ENCODE measurements at regions not wholly inside any gene's neighbourhood (a gene's known extent, or its start where the extent isn't known, plus 50 kb on each side); places are given as distances from the start of the nearest gene placed in this dataset.
"Not testable (repeated sequence)": the region's sequence is repeated elsewhere in the genome, so short reads cannot be mapped to it uniquely, and the experiment has no call there.

DNA sequence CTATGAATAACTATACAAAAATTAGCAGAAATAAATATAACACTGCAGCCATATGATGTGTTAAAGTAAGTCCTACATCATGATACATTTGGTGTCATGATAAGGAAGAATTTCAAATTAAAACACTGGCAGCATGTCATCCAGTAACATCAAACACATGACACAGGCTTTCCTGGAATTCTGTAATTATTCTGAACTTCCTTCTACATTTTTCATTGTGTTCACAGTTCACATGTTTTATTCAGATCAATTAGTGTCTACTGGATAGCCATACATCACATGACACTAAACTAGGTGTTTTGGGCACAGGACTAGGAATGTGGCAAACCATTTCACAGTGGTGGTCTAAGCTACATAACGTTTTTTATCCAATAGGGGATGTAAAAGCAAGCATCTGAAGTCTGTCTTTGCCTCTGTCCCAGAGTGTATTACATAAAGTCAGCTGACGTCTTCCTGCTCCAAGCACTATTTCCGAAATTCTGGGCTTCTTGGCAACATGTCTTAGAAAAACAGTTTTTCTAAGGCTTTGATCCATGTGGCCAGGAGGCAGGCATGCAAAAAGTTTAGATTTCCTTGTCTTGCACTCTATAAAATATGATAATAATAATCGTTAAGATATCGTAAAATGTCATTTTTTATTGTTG lies 707.9 kb downstream of the CENPC start:
- DNase-seq (ENCODE audit: low spot score), result no peak

DNA sequence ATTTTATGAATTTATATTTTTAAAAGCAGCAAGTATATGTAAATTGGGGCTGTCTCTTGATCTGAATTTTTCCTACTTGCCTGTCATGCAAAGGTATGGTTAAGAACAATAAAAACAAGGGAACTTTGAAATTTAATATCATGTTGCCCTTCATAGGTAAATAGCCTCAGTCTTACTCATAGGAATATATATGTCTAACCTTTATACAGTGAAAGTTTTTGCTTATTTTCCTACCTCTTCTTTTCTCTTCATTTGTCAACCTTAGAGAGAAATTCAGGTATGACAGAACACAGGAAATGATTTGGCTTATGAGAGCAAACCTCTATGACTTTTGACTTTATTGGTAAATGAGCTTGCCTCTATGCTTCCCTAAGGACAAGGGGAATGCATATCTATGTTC lies 716.0 kb downstream of the CENPC start:
- no peak for DNase-seq (ENCODE audit: low spot score)

DNA sequence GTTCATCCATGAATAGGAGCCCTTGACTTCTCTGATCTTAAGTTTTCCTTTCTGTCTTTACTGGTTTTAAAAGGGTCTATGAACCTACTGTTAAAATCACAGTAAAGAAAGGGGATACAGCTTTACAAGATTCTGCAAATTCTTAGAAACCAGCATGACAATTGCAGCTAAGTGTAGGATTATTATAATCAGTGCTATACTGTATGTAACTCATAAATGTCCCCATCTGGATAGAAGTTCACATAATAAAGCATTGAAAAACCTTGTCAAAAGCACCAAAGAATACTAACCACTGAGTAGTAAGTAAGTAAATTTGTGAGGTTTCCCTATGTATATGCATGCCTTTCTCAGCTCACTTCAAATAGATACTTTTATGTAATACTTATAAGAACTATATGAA lies 724.6 kb downstream of the CENPC start:
- DNase-seq (ENCODE audit: low spot score), result no peak

DNA sequence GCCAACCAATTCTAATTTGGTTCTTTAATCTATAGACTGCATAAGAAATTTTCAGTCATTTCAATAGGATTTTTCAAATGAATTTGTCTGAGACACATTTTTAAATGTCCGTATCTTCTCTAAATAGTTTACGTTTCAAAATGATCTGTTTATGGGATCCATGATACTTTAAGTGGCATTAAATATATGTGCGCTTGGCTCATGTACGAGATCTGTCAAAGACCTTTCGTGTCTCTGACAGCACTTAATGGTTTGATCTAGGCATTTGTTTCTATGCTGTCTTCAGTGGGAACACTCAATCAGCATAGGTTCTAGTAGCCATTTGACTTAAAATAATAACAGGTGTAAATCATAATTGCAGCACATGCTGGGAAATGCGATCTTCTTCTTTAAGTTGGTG lies 731.0 kb downstream of the CENPC start:
- no peak for DNase-seq (ENCODE audit: low spot score)

DNA sequence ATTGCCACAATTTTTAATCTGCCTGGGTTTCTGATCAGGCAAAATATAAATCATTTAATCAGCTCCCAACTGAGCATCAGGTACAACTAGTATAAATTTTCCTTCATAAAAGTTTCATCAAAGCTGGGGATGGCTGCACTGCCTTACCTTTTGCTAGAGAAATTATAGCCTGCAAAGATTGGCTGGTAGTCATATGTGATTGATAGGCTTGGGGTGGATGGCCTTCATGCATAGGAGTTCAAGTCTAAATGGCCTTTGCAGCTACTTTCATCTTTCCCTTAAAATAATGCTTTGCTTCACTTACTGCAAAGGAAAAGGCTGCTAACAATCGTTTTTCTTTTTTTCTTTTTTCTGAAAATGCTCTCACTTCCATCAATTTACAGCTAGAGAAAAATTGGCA lies 739.7 kb downstream of the CENPC start:
- no peak for DNase-seq (ENCODE audit: low spot score)

DNA sequence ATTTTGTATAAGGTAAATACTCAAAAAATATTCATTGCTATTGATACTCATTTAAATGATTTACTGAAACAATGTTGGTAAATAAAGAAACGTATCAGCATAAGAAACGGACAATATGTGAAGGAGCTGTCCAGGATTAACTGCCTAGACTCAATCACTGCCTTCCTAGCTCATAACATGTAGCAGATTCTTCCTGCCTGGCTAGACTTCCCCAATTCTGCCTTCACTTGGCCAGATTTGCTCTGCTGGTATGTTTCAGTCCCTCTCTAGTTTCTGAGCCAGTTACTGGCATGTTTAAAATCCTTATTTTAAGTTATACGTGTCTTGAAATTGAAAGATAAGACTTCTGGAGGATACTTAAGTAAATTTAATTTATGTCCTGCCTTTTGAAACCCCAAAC lies 740.3 kb downstream of the CENPC start:
- DNase-seq (ENCODE audit: low spot score), result no peak

DNA sequence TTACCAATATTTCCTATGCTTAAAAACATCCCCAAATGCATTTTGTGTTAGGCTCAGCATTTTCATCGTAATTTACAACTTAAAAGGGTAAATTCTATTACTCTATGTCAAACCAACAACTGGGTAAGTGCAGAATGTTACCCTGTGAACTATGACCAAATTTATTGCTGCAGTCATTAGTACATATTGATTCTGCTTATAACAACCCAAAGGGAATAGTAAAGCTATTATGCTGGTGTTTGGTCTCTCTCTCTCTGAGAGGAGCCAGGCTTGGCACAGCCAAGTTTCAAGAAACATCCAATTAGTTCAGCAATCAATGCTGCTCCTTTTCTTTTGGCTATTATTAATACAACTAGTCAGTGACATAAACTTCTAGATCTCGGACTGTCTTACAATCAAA lies 747.7 kb downstream of the CENPC start:
- DNase-seq (ENCODE audit: low spot score), result no peak

DNA sequence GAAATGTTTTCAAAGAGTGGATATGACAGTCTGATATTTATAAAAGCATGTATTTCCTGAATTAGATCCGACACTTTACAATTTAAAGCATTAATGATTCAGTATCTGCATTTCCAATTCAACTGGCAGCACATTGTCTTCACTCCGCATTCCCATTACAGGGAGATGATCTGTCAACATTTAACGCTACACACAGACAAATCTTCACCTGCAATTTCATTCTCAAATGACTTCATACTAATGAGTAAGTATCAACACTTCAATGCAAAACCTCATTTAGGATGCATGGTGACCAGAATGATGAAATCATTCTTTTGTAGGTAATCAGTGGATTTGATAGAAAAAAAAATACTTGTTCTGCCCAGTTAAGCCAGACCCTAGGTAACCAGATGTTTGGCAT lies 749.6 kb downstream of the CENPC start:
- DNase-seq (ENCODE audit: low spot score), result no peak

DNA sequence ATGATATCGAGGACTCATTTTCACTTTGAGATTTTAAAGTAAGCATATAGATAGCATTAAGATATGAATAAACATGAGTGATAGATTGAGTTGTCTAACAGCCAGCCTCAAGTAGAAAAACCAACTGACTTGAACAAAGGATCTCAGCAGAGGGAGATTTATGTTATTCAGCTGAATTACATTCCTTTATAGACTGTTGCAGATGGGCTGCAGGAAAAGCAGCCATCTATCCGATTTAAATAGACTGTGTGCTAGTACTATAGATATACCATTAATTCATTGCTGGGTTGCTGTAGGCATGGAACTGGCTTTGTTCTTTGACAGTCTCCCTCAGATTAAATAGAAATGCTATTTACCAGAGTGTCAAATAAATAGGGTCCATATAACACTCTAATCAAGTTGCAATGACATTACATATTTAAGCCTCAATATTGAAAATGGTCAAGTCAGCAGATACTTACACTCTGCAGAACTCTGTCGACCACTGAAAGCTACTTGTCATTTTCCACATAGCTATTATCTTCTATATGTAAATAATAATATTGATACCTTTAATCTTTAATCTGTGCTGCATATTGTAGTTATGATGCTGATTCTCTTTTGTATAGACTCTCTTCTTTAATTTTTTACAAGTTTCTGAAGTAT lies 750.8 kb downstream of the CENPC start:
- DNase-seq (ENCODE audit: low spot score), result no peak

DNA sequence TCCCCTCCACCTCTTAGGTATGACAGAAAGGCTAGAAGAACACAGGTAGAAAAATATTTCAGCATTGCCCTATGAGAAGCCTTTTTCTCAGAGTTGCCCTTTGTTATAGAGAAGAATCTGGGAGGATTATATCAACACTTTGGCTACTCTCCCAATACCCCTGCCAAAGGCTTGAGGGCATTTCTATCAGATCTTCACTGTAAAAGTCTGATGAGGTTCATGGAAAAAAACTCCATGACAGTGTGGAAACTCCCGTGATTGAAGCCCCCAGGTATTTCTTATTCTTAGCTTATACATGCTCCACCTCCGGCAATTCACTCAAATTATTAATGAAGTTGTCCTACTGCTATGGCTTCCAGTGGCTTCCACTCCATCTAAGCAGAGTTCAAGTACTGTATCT lies 753.6 kb downstream of the CENPC start:
- DNase-seq (ENCODE audit: low spot score), result no peak

DNA sequence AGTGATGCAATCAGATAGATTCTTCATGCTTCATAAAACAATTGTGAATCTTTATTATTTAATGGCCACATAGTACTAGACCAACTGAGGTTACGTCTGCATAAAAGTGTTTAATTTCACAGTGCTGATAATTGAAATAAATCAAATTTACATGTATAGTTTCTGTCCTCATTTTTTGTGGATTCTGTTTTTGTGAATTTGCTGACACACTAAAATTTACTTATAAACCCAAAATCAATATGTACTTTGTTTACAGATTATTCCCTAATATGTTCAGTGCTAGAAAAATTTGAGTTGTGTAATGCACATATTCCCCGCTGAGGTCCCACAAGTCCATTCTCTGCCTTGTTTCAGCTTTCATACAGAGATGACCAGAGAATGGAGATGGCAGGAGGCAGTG lies 759.8 kb downstream of the CENPC start:
- no peak for DNase-seq (ENCODE audit: low spot score)

DNA sequence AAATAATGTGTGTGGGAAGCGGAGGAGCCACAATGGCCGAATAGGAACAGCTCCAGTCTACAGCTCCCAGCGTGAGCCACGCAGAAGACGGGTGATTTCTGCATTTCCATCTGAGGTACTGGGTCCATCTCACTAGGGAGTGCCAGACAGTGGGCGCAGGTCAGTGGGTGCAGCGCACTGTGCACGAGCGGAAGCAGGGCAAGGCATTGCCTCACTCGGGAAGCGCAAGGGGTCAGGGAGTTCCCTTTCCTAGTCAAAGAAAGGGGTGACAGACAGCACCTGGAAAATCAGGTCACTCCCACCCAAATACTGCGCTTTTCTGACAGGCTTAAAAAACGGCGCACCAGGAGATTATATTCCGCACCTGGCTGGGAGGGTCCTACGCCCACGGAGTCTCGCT lies 762.6 kb downstream of the CENPC start:
- DNase-seq (ENCODE audit: low spot score), result not testable (repeated sequence)

DNA sequence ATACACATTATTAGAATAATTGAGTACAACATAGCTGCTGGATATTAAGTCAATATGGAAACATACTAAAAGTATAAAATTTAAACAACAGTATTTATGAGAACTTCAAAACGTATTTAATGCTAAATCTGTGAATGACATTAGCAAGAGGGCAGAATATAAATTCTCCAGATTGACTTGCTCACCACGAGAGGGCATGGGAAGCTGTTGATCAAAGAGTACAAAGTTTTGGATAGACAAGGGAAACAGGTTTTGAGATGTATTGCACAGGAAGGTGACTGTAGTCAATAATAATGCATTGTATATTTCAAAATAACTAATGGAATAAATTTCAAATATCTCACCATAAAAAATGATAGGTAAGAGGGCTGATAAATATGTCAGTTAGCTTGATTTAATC lies 768.2 kb downstream of the CENPC start:
- no peak for DNase-seq (ENCODE audit: low spot score)

DNA sequence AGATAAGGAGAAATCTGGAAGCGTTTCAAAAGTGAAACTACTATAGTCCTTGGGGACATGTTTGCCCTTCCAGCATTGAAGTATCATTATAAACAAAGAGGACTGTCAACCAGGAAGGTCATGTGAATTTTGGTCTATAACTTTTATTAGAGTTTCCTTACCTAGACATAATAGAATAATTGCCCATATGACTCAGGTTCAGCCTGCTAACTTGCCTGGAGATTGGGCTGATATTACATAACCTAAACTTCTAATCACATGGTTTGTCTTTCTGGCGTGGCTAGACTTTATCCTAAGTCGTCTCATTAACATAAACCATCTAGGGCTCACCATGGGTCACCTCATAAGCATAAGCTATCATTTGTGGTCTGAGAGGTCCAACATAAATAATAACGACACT lies 775.9 kb downstream of the CENPC start:
- DNase-seq (ENCODE audit: low spot score), result no peak

DNA sequence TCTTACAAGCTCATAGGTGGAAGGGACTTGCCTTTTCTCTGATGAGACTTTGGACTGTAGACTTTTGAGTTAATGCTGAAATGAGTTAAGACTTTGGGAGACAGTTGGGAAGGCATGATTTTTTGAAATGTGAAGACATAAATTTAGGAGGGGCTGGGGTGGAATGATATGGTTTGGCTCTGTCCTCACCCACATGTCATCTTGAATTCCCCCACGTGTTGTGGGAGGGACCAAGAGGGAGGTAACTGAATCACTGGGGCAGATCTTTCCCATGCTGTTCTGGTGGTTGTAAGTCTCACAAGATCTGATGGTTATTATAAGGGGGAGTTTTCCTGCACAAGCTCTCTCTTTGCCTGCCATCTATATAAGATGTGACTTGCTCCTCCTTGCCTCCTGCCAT lies 777.9 kb downstream of the CENPC start:
- no peak for DNase-seq (ENCODE audit: low spot score)

DNA sequence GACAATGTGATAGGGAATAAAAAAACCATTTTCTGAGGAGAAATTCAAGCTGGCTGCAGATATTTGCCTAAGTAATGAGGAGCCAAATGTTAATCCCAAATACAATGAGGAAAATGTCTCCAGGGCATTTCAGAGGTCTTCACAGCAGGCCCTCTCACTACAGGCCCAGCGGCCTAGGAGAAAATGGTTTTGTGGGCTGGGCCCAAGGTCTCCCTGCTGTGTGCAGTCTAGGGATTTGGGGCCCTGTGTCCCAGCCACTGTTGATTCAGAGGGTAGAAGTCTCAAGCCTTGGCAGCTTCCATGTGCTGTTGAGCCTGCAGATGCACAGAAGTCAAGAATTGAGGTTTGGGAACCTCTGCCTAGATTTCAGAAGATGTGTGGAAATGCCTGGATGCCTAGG lies 778.7 kb downstream of the CENPC start:
- no peak for DNase-seq (ENCODE audit: low spot score)

DNA sequence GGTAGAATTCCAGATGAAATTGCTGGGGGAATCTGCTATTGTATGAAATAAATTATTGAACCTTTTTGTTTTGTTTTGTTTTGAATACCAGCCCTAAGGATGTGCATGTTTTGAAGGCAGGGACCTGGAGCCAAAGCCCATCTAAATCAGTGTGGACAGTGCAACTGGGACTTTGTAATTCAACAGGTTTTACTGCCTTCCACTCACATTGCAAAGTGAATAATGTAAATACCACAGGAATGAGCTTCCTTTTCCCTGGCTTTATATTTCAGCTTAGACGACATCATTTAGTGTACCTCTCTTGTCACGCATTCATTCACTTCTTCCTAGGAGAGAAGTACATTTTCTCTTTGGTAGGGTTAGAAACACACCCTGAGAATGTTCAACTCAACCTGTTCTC lies 795.0 kb downstream of the CENPC start:
- DNase-seq (ENCODE audit: low spot score), result no peak

DNA sequence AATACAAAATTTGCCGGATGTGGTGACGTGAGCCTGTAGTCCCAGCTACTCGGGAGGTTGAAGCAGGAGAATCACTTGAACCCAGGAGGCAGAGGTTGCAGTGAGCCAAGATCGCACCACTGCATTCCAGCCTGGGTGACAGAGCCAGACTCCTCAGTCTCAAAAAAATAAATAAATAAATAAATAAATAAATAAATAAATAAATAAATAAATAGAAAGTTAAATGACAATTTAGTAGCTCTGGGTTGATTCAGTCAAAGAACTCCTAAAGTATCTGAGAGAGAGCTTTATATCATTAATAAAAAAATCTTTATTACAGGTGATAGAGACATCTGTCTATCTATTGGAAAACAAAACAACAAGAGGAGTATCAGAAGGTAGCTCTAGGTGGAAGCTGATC lies 798.4 kb downstream of the CENPC start:
- DNase-seq (ENCODE audit: low spot score), result not testable (repeated sequence)

DNA sequence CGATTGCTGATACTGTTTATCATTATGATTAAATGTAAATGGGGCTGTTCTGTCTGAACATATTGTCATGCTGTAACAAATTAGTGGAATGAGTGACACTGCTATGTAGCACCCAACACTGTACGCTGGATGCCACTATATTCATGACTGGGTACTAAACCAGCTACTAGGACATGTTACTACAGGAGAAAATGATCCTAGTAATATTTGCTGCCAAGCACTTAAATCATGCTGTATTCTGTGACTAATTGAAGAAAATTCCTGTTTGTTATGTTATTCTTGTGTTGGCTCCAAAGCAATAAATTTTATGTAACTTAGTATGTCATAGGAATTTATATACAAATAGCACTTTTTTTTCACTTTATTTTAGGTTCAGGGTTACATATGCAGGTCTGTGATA lies 804.2 kb downstream of the CENPC start:
- no peak for DNase-seq (ENCODE audit: low spot score)

DNA sequence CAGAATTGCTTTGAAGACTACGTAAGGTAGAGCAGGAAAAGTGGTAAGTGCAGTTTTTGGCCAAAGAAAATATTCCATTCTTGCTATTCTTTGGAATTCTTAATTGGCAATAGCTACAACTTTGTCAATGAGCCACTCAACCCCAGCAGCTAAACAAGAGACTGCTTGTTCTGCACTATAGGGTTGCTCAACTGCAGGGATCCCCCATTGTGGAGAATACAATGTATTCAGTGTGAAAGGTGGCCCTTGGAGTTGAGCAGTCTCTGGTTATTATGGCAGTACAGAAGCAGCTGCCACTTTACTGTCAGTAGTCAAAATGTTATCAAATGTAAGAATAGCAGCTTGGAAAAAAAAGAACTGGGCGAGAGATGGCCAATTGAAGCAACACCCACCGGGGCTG lies 808.7 kb downstream of the CENPC start:
- peak; percentile 19 for DNase-seq (ENCODE audit: low spot score)

DNA sequence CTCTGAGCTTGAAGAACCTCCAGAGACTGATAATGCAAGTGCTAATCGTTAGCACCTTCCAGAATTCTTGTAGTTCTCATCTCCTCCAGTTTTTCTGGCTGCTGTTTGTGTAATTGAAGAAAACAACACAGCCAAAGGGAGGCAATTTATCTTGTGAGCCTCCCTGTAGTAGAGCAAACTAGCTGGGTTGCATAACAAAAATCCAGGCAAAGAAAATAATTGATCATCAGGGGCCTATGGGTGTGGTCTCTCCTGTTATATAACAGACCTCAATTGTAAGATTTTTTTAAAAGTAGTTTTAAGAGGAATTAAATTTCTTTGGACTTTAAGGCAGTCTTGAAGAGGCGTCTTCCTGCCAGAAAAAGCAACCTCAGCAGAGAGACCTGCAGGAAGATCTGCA lies 817.0 kb downstream of the CENPC start:
- no peak for DNase-seq (ENCODE audit: low spot score)

DNA sequence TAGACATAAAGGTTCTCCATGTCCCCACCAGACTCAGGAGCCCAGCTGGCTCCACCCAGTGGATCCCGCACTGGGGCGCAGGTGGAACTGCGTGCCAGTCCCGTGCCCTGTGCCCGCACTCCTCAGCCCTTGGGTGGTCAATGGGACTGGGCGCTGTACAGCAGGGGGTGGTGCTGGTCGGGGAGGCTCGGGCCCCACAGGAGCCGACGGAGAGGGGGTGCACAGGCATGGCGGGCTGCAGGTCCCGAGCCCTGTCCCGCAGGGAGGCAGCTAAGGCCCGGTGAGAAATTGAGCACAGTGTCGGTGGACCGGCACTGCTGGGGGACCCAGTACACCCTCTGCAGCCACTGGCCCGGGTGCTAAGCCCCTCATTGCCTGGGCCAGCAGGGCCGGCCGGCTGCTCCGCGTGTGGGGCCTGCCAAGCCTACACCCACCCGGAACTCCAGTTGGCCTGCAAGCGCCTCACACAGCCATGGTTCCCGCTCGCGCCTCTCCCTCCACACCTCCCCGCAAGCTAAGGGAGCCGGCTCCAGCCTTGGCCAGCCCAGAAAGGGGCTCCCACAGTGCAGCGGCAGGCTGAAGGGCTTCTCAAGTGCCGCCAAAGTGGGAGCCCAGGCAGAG lies 832.9 kb downstream of the CENPC start:
- not testable (repeated sequence) for DNase-seq (ENCODE audit: low spot score)

DNA sequence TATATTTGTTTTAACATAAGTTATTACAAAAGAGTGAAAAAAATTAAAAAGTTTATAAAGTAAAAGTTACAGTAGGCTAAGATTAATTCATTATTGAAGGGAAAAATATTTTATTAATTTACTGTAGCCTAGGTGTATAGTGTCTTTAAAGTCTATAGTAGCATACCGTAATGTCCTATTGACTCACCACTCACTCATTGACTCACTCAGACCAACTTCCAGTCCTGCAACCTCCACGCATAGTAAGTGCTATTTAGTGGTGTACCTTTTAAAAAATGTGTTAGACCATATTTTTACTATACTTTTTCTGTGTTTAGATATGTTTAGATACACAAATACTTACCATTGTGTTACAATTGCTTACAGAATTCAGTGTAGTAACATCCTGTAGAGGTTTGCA lies 841.1 kb downstream of the CENPC start:
- DNase-seq (ENCODE audit: low spot score), result no peak

DNA sequence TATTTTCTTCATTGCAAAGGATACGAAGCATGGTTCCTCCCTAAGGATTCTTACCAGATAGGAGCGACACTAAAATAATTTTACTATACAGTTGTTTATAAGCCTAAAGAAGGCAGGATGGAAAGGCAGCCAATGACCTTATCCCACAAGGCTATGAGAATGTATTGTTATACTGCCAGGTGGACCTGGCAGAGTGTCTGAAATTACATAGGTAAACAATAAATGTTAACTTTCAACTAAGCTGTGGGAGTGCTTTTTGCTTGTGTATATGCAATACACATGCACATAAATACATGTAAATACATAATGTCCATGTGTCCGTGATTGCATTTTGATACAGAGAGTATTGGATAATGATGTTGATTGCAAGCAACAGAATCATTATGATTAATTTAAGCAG lies 850.6 kb downstream of the CENPC start:
- no peak for DNase-seq (ENCODE audit: low spot score)

Measured in iPS-NIHi11 (cell line).